Activated T-cell treated with anti-CD3 and anti-CD28 coated beads, Interleukin-2, amount 50 U/mL, for 72 hours (primary cell): ENCODE measurements at regions not wholly inside any gene's neighbourhood (a gene's known extent, or its start where the extent isn't known, plus 50 kb on each side); places are given as distances from the start of the nearest gene placed in this dataset.

Source experiments
- ATAC-seq, 2 donors: fragments of 150-1000 bp; cut with Tn5 transposase; replicated peaks in 1 of 2; 2 replicates each; pipeline ENCODE4 v1.10.0; 2021; ENCODE audit warnings: moderate library complexity in 2 of 2, mild to moderate bottlenecking in 1 of 2
- DNase-seq, 2 donors: peaks; one replicate each; pipeline ENCODE4 v3.0.0; 2021 to 2022; ENCODE audit warnings: mixed read lengths in 1 of 2
- H3K27ac Mint-ChIP-seq: one replicate; pipeline ENCODE4 v1.8.0; 2022; ENCODE audit warnings: mild to moderate bottlenecking, moderate library complexity, mixed read lengths
- H3K27me3 Mint-ChIP-seq: one replicate; pipeline ENCODE4 v1.8.0; 2022; ENCODE audit warnings: low read depth, mixed read lengths
- H3K36me3 Mint-ChIP-seq, 2 donors: one replicate each; pipeline ENCODE4 v1.8.0; 2022; ENCODE audit warnings: mixed read lengths in 2 of 2, mild to moderate bottlenecking in 1 of 2; ENCODE audit not compliant: insufficient read depth in 2 of 2
- H3K4me1 Mint-ChIP-seq: one replicate; pipeline ENCODE4 v1.8.0; 2022; ENCODE audit warnings: low read depth, mixed read lengths
- H3K4me3 Mint-ChIP-seq, 2 donors: one replicate each; pipeline ENCODE4 v1.8.0; 2022; ENCODE audit warnings: mild to moderate bottlenecking in 2 of 2, mixed read lengths in 2 of 2, moderate library complexity in 2 of 2
- H3K9me3 Mint-ChIP-seq, 2 donors: one replicate each; pipeline ENCODE4 v1.8.0; 2022; ENCODE audit warnings: mixed read lengths in 2 of 2

DNA sequence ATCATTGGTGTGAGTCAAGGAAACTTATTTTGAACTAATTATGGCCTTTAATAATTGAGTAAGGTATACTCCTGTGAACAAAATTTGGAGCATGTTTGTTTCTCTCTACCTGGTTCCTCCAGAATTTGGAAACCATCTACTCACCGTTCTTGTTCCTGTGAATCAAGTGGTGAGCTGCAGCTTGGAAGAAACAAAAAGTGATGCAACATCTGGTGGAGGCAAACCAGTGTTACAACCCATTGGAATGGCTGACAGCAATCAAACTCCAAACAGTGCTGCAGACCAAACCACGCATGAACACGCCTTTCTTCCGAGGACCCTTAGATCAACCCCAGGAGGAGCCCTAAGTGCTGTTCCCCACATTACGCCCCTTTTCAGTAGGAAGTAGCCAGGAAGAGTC, 104.7 kb upstream of the VASH1 start:
- Mint-ChIP-seq H3K36me3 (peaks cover 0 to 2% of the 10 kb centered on the region in 2 donors), H3K4me1 (no peaks in the 10 kb centered on the region), H3K27ac (no peak overlapping the region), H3K9me3 (peaks cover 3 to 8% of the 10 kb centered on the region in 2 donors), H3K27me3 (peaks cover 29% of the 10 kb centered on the region), H3K4me3 (no peak overlapping the region)
- no peak for DNase-seq
- ATAC-seq, result no peak

DNA sequence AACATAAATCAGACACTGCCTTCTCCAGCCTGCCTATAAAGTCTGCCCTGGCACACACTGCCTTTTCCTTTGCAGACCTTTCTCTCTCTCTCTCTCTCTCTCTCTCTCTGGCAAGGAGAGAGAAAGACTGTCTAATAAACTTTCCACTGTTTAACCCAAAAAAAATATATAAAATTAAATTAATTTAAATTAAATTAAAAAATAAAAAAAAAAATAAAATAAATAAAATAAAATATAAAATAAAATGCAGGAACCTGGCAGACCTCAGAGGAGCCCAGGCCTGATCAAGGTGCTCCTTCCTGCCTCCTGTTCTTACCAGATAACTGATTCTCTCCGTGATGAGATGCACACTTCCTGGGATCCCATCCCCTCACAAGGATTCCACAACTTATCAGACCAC, 103.9 kb upstream of the VASH1 start:
- Mint-ChIP-seq H3K9me3 (peaks cover 3 to 8% of the 10 kb centered on the region in 2 donors), H3K27me3 (peaks cover 29% of the 10 kb centered on the region), H3K4me1 (no peaks in the 10 kb centered on the region), H3K4me3 (no peak overlapping the region), H3K27ac (no peak overlapping the region), H3K36me3 (peaks cover 0 to 2% of the 10 kb centered on the region in 2 donors)
- ATAC-seq (no peak), DNase-seq (no peak)

DNA sequence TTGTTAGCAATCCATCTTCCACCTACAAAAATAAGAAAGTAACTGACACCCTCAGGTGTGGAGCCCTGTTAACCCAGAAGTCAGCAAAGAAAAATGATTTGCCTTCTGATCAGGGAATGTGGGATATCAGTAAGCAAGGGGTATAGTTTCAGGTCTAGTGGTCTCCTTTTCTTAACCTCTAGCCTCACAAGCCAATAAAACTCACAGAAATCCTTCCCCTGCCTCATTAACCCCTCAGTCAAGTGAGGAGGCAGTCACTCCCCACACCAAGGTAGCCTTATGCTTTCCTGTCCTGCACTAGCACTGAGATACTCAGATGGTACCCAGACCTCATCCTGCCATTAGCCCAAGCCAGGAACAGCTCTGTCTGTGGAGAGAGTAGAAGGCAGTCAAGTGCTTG, 103.4 kb upstream of the VASH1 start:
- peaks cover 3 to 8% of the 10 kb centered on the region in 2 donors for H3K9me3 Mint-ChIP-seq
- H3K27ac Mint-ChIP-seq, result no peak overlapping the region
- ATAC-seq (no peak), DNase-seq (no peak)
- H3K4me1 Mint-ChIP-seq, result no peaks in the 10 kb centered on the region
- H3K27me3 Mint-ChIP-seq, result peaks cover 29% of the 10 kb centered on the region
- H3K36me3 Mint-ChIP-seq, result peaks cover 0 to 2% of the 10 kb centered on the region in 2 donors
- H3K4me3 Mint-ChIP-seq, result no peak overlapping the region

DNA sequence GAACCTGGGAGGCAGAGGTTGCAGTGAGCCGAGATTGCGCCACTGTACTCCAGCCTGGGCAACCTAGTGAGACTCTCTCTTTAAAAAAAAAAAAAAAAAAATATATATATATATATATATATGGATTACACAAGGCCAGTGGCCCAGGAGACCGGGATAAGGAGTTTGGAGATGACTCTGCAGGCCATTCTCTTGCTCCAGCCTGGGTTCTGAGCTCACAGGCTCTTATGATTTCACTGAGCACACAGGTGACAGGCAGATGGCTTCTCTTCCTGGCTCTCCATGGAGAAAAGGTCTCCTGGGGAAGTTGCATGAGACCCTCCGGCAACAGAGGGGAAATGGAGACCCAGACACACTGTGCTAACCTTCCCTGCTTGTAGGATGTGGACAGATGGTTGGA, 98.7 kb upstream of the VASH1 start:
- no peak for DNase-seq
- Mint-ChIP-seq H3K9me3 (peaks cover 3 to 7% of the 10 kb centered on the region in 2 donors), H3K36me3 (peaks cover 0 to 2% of the 10 kb centered on the region in 2 donors), H3K27ac (no peak overlapping the region), H3K4me3 (no peak overlapping the region), H3K27me3 (peaks cover 13% of the 10 kb centered on the region), H3K4me1 (no peaks in the 10 kb centered on the region)
- ATAC-seq, result no peak

DNA sequence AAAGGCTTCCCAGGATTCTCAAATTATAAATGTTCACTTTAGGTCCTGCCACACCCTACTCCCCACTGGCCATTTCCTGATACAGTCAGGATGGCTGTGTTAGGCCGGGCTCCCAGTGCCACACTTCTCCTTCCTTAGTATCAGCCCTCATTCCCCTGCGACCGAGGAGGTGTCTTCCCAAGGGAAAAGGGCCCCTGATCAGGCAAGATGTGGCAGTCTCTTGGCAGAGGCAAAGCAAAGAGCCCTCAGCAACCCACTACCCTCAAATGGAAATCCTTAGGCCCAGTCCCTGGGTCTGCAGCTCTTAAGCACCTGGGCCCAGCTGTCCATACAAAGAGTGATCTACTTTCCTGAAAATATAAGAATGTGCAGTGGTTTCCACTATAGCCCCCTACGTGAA, 96.5 kb upstream of the VASH1 start:
- ATAC-seq (no peak), DNase-seq (no peak)
- H3K27me3 Mint-ChIP-seq, result peaks cover 1% of the 10 kb centered on the region
- no peak overlapping the region for H3K27ac Mint-ChIP-seq
- no peak overlapping the region for H3K4me3 Mint-ChIP-seq
- no peaks in the 10 kb centered on the region for H3K4me1 Mint-ChIP-seq
- H3K36me3 Mint-ChIP-seq, result no peaks in the 10 kb centered on the region
- H3K9me3 Mint-ChIP-seq, result no peaks in the 10 kb centered on the region

DNA sequence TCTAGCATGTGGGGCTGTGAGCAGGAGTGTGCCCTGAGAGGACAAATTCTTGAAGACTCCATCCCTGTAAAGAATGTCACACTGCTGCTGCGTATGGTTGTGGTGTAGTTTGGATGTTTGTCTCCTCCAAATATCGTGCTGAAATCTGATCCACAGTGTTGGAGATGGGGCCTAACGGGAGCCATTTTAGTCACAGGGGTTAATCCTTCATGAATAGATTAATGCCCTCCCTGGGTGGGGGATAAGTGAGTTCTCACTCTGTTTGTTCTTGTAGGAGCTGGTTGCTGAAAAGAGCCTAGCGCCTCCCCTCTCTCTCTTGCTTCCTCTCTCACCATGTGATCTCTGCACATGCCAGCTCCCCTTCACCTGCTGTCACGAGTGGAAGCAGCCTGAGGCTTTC, 94.5 kb upstream of the VASH1 start:
- Mint-ChIP-seq H3K4me1 (no peaks in the 10 kb centered on the region), H3K27ac (no peak overlapping the region), H3K27me3 (no peaks in the 10 kb centered on the region), H3K9me3 (no peaks in the 10 kb centered on the region), H3K4me3 (no peak overlapping the region), H3K36me3 (no peaks in the 10 kb centered on the region)
- no peak for DNase-seq
- ATAC-seq, result no peak

DNA sequence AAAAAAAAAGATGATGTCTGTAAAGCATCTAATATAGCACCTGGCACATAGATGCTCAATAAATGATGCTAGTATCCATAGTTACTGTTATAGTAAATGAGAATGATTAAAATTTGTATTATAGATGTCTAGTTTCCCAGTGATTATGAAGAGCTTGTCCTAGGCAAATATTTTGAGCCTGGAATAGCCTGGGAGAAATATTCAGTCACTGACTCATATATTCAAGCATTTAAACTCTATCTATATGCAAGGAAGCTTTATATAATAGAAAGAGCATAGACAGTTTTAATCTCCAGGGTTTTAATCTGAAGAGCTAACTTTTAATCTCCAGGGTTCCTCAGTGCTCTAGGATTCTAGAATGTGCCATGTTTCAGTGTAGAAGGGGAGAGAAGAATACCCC, 91.5 kb upstream of the VASH1 start:
- no peaks in the 10 kb centered on the region for H3K27me3 Mint-ChIP-seq
- no peak overlapping the region for H3K4me3 Mint-ChIP-seq
- no peak for ATAC-seq
- no peaks in the 10 kb centered on the region for H3K9me3 Mint-ChIP-seq
- H3K36me3 Mint-ChIP-seq, result no peaks in the 10 kb centered on the region
- DNase-seq, result no peak
- no peak overlapping the region for H3K27ac Mint-ChIP-seq
- H3K4me1 Mint-ChIP-seq, result no peaks in the 10 kb centered on the region

DNA sequence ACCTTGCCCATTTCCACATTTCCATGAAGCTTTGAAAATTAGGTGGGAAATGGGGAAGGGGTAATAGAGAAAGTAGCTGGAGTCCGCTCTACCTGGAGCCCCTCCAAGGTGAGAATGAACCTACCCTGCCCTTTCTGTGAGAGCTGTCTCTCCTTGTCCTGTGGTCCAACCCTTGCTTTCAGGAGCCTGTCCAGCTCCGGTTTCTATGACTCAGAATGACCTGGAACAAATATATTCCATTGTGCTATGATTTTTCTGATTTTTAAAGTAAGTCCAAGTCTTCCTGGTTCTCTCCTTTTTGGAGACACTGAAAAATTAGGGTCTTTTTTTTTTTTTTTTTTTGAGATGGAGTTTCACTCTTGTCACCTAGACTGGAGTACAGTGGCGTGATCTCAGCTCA, 89.1 kb upstream of the VASH1 start:
- Mint-ChIP-seq H3K9me3 (no peaks in the 10 kb centered on the region), H3K4me3 (no peak overlapping the region), H3K27me3 (no peaks in the 10 kb centered on the region), H3K27ac (no peak overlapping the region), H3K36me3 (no peaks in the 10 kb centered on the region), H3K4me1 (no peaks in the 10 kb centered on the region)
- DNase-seq (no peak), ATAC-seq (no peak)

DNA sequence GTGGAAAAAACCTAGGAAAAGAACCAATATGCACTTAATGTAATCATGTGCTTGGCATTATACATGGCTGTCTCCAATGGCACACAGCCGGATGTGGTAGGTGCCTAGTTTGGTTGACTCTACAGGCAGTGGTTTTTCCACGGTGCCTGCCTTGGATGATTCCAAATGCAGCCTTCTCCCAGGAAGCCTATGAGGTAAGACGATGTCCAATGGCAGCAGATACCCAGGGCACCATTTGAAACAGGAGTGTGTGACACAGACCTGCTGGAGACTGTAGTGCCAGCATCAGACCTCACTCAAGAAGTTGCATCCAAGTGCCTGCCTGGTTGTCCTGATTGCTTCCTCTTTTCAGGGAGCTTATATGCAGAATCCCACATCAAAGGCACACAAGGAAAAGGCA, 88.0 kb upstream of the VASH1 start:
- H3K4me1 Mint-ChIP-seq, result no peaks in the 10 kb centered on the region
- H3K9me3 Mint-ChIP-seq, result no peaks in the 10 kb centered on the region
- no peak overlapping the region for H3K27ac Mint-ChIP-seq
- no peak overlapping the region for H3K4me3 Mint-ChIP-seq
- ATAC-seq (no peak), DNase-seq (no peak)
- peaks cover 5% of the 10 kb centered on the region for H3K27me3 Mint-ChIP-seq
- no peaks in the 10 kb centered on the region for H3K36me3 Mint-ChIP-seq

DNA sequence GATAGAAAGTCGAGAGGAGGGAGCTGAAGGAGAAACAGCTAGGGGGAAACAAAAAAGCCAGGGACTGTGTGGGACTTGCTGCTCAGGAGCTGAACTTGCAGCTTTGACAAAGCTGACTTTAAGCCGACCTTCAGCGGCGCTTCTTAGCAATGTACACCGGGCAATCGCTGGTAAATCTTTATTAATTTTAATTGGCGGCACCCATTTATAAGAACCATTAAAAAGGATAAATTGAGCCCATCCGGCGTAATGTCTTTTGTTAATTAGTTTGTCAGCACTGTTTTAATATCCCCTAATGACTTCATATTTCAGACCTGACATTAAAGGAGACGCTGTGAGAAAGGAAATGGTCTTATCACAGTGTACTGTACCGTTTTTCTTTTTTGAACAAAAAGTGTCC, 86.2 kb upstream of the VASH1 start:
- no peak overlapping the region for H3K27ac Mint-ChIP-seq
- H3K27me3 Mint-ChIP-seq, result peaks cover 5% of the 10 kb centered on the region
- H3K36me3 Mint-ChIP-seq, result no peaks in the 10 kb centered on the region
- H3K4me1 Mint-ChIP-seq, result no peaks in the 10 kb centered on the region
- H3K9me3 Mint-ChIP-seq, result no peaks in the 10 kb centered on the region
- H3K4me3 Mint-ChIP-seq, result no peak overlapping the region
- ATAC-seq (no peak), DNase-seq (no peak)

DNA sequence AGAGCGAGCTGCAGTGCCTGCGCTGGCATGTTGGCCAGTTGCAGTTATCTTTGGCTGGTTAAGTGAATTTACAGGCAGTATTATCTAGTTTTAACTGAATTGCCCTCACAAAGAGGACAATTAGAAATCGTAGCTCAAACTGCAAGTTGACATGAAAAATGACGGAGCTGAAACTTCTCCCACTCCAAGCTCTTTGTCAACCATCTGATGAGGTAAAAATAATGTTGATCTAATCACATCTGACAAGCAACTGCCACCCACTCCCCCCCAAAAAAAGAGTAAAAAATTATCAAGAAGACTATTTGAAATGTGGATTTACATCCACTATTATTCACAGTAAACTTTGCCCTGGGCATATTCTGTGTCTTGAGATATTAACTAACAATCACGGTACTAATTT, 84.7 kb upstream of the VASH1 start:
- ATAC-seq (no peak), DNase-seq (no peak)
- H3K36me3 Mint-ChIP-seq, result peaks cover 0 to 3% of the 10 kb centered on the region in 2 donors
- no peaks in the 10 kb centered on the region for H3K4me1 Mint-ChIP-seq
- peaks cover 5% of the 10 kb centered on the region for H3K27me3 Mint-ChIP-seq
- no peak overlapping the region for H3K27ac Mint-ChIP-seq
- peaks cover 3 to 5% of the 10 kb centered on the region in 2 donors for H3K9me3 Mint-ChIP-seq
- no peak overlapping the region for H3K4me3 Mint-ChIP-seq

DNA sequence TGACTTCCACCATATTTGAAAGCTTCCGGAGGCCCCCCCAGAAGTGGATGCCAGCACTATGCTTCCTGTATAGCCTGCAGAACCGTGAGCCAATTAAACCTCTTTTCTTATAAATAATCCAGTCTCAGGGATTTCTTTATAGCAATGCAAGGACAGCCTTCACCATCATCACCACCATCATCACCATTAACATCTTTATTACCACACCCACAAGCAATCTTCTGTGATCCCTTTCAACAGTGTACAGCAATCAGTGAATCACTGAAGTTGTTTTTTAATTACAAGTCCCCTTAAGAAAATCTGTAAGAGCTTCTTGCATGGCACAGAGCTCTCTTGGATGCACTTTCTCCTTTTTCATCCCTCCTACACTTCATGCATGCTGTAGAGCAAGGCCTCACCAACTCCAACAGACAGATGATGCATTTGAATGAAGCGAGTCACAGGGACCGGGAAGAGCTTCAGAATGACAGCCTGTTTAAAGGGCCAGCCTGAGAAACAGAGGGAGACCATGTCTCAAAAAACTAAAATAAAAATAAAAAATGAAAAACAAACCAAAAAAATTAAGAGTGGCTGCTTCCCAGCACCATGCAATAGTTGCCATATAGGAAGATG, 83.6 kb upstream of the VASH1 start:
- H3K9me3 Mint-ChIP-seq, result peaks cover 3 to 7% of the 10 kb centered on the region in 2 donors
- no peak for ATAC-seq
- no peak for DNase-seq
- no peak overlapping the region for H3K27ac Mint-ChIP-seq
- no peak overlapping the region for H3K4me3 Mint-ChIP-seq
- H3K27me3 Mint-ChIP-seq, result peaks cover 5% of the 10 kb centered on the region
- H3K4me1 Mint-ChIP-seq, result no peaks in the 10 kb centered on the region
- peaks cover 0 to 4% of the 10 kb centered on the region in 2 donors for H3K36me3 Mint-ChIP-seq

DNA sequence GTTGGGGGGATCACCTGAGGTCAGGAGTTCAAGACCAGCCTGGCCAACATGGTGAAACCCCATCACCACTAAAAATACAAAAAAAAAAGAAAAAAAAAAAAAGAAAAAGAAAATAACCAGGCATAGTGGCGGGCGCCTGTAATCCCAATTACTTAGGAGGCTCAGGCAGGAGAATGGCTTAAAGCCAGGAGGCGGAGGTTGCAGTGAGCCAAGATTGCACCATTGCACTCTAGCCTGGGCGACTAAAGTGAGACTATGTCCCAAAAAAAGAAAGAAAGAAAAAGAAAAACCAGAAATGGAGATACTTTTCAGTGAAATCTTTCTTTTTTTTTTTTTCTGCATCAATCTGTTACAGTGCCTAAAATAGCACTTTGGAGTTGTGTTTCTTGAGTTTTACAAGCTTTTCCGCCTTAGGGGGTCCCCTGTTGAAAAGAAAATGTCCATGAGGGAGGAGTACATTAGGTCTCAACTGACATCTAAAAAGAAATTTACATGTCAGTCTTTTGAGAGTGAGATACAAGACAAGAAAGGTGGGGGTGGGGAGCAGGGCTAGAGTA, 82.9 kb upstream of the VASH1 start:
- H3K4me1 Mint-ChIP-seq, result no peaks in the 10 kb centered on the region
- peaks cover 2 to 8% of the 10 kb centered on the region in 2 donors for H3K36me3 Mint-ChIP-seq
- no peak for ATAC-seq
- no peak overlapping the region for H3K27ac Mint-ChIP-seq
- no peak for DNase-seq
- peaks cover 5% of the 10 kb centered on the region for H3K27me3 Mint-ChIP-seq
- H3K9me3 Mint-ChIP-seq, result peaks cover 6 to 9% of the 10 kb centered on the region in 2 donors
- no peak overlapping the region for H3K4me3 Mint-ChIP-seq

DNA sequence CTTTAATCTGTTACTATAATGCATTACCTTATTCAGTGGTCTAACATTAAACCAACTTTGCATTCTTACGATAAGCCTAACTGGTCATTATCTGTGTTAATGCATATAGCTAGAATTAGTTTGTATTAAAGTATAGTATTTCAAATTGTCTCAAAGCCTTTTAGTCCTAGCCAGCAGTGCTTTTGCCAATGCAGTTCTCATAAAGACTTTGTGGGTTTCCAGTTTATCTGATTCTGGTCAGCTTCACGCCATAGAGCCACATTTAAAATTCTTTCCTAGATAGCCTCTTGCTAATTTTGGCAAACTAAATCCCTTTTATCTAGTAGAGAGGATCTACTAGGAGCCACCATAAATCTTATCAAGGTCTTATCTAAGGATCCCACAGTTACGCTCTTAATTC, 78.9 kb upstream of the VASH1 start:
- Mint-ChIP-seq H3K9me3 (peaks cover 6 to 9% of the 10 kb centered on the region in 2 donors), H3K4me3 (no peak overlapping the region), H3K36me3 (peaks cover 2 to 9% of the 10 kb centered on the region in 2 donors), H3K4me1 (no peaks in the 10 kb centered on the region), H3K27me3 (peaks cover 11% of the 10 kb centered on the region), H3K27ac (no peak overlapping the region)
- no peak for DNase-seq
- no peak for ATAC-seq
